ENCODE measurements at regions not wholly inside any gene's neighbourhood (a gene's known extent, or its start where the extent isn't known, plus 50 kb on each side); places are given as distances from the start of the nearest gene placed in this dataset.

GRCh38 chrX:69311936-69312670 lies 146.8 kb upstream of the PJA1 start:
- intact Hi-C loops (cut with DNase I), result no loop called here
- peak; percentile 61 for DNase-seq (ENCODE audit: low spot score)

DNA sequence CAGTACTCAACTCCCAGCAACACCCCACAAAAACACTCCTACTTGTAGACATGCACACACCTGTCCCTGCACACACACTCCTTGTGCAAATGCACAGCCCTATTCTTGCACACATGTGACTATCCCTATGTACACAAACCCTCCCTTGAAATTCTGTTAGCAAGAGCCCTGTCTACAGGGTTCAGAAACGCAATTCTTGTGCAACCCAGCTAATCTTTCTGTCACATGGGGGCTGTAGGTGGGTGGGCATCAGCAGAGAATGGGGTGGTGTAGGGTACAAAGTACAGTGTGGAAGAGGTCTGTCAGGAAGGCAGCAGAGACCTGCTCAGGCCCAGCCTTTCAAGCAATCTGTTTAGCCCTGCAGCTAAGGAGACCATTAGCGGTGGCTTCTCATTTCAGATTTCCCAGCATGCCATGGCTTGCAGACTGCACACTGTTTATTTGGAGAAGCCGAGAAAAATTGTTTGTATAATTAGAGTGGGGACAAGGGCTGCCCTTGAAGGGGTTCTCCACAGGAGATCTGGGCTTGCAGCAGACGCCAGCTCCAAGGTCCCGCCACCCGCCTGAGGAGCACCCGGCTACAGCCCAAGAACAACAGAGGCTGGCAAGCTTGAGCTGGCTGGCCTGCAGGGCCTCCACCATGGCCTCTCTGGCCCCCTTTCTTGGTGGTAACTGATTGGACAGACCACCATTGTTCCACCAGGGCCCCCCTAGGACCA lies 144.0 kb upstream of the PJA1 start:
- DNase-seq (ENCODE audit: low spot score), result peak; percentile 49
- intact Hi-C loops (cut with DNase I), result no loop called here

- DNase-seq (ENCODE audit: low spot score), result peak; percentile 63
- intact Hi-C loops (cut with DNase I), result no loop called here
Measured at GRCh38 chrX:69307756-69308155, 142.5 kb upstream of the PJA1 start.

GRCh38 chrX:69307029-69307428 lies 141.8 kb upstream of the PJA1 start:
- DNase-seq (ENCODE audit: low spot score), result peak; percentile 39
- intact Hi-C loops (cut with DNase I), result no loop called here

DNA sequence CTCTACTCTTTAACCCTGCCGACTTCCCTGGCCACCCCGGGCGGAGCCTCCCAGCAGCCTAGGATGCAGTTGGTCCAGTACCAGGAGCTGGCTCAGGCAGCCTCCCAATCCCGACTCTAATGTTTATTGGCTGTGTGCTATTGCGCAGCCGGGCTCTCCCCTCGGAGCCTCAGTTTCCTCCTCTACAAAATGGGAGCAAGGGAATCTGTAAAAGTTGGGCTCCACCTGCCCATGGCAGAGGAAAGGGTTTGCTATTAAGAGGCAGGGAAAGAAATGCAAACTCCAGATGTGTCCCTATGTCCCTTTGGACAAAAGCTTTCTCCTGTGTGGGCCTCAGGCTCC lies 140.8 kb upstream of the PJA1 start:
- no peak for DNase-seq (ENCODE audit: low spot score)
- intact Hi-C loops (cut with DNase I), result no loop called here

DNA sequence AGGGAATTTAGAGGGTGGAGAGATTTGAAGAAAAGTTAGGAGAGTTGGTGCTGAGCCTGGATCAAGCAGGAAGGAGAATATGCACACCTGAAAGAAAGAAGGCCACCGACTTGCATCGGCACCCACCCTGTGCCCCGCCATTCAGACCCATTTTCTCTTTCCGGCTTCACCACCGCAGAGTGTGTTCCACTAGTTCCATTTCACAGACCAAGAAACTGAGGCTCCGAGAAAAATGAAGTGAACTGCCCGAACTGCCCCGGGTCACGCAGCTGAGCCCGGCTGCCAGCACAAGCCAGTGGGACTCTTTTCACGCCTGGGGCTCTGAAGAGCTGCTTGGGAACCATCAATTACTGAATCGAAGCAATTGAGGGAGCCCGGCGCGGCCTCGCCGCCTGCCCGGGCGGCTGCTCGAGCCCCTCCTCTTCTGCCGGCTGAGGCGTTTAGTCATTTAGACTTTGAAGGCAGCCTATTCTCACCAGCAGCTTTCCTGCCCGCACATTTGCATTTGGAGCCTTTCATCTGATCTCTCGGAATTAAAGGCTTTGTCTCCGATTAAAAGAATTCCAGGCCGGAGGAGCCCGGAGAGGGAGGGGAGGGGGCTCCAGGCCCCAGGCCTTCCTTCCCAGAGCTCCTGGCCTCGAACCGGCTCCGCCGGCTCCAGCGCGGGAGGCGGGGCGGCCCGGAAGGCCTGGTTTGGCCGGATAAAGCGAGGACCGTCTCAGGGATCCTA lies 140.2 kb upstream of the PJA1 start:
- intact Hi-C loops (cut with DNase I), result no loop called here
- no peak for DNase-seq (ENCODE audit: low spot score)

GRCh38 chrX:69303231-69303630 lies 138.0 kb upstream of the PJA1 start:
- intact Hi-C loops (cut with DNase I), result no loop called here
- DNase-seq (ENCODE audit: low spot score), result no peak

DNA sequence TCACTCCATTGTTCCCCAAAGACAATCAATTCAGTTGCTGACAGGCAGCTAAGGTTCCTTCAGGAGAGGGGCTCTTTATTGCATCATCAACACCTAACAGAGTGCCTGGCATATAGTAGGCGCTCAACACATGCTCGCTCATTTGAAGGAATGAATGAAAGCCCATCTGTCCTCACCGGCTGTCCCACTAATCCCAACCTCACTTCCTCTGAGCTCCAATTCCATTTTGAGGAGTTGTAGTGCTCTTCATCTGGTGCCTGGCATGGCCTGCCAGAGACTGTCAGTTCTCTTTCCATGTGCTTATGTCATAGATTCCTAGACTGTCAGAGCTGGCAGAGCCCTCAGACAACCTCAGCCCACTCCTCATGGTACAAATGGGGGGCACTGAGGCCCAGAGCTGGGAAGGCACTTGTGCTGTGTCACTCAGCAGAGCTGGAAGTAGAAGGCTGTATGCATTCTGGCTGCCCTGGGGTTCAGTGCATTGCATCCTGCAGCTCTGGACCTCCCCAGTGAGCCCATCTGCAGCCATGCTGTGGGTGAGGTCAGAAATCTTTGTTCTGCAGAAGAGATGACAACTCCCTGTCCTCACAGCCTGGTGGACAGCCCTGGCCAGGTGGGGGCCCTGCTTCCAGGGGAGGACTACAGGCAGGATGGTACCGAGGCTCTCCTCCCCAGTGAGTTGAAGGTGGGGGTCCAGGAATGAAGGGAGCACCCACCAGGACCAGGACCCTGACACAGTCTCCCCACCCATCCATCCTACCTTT lies 134.9 kb upstream of the PJA1 start:
- intact Hi-C loops (cut with DNase I), result no loop called here
- no peak for DNase-seq (ENCODE audit: low spot score)

DNA sequence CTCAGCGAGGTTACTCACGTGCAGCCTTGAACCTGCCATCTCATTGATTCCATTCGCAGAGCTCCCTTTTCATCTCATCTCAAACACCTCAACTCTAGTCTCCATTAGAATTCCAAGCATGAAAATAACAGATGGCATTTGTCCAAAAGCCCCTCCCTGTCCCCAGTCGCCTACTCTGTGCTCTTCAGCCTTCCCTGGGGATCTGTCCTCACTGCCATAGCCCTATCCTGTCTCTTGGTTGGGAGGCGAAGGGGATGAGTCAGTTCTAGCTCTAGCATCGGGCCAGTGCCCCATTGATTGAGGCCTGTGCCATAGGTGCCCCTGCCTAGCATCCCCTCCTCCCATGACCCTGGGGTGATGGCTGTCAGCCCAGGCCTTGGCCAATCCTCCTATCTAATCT lies 134.0 kb upstream of the PJA1 start:
- intact Hi-C loops (cut with DNase I), result no loop called here
- DNase-seq (ENCODE audit: low spot score), result no peak

DNA sequence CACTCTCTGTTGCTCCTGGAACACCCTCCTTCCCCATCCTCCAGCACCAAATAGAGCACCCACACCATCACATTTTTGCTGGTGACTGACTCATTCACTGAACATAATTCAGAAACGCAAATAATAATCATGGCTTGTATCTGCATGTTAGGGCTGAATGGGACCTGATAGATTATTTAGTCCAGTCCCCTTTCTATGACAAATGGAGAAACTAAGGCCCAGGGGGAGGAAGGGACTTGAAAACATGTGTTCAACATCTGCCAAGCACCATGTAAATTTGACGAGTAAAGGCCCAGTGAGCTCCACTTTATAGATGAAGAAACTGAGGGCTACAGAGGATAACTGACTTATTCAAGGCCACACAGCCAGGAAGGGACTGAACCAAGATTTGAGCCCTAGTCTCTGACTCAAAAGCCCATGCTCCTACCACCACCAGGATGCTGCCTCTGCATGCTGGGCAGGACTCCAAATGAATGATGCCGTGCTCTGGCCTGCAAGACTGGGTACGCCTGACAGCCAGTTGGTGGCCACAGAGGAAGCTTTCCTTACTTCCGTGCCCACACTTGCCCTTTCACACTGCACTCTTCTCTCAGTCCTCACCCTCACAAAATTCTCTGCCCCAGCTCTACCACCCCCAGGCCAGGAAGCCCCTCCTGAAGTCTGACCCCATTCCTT lies 133.3 kb upstream of the PJA1 start:
- DNase-seq (ENCODE audit: low spot score), result no peak

GRCh38 chrX:69297506-69297905 lies 132.3 kb upstream of the PJA1 start:
- intact Hi-C loops (cut with DNase I), result no loop called here
- DNase-seq (ENCODE audit: low spot score), result no peak

More for the DNA sequence above, 133.3 kb upstream of the PJA1 start:
- intact Hi-C loops (cut with DNase I), result no loop called here

GRCh38 chrX:69293776-69294601 lies 128.7 kb upstream of the PJA1 start:
- no peak for DNase-seq (ENCODE audit: low spot score)
- intact Hi-C loops (cut with DNase I), result no loop called here

DNA sequence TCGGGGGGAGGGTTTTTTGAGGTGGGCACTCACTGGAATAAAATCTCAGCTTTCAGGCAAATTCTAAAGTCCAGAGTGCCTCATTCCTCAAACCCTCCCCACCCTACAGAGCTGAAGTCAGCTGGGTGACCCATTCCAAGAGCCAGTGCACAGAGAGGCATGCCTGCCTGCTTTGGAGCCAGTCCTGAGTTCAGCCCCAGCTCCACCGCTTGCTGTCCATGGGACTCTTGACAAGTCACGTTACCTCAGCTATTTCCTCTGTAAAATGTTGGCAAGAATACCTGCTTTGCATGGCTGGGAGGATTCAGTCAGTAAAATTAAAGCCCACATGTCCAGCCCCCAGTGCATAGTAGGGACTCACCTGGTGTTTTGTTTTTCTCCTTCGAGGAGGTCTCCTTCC lies 125.9 kb upstream of the PJA1 start:
- DNase-seq (ENCODE audit: low spot score), result no peak
- intact Hi-C loops (cut with DNase I), result no loop called here

GRCh38 chrX:69290292-69290691 lies 125.0 kb upstream of the PJA1 start:
- DNase-seq (ENCODE audit: low spot score), result no peak
- intact Hi-C loops (cut with DNase I), result no loop called here

DNA sequence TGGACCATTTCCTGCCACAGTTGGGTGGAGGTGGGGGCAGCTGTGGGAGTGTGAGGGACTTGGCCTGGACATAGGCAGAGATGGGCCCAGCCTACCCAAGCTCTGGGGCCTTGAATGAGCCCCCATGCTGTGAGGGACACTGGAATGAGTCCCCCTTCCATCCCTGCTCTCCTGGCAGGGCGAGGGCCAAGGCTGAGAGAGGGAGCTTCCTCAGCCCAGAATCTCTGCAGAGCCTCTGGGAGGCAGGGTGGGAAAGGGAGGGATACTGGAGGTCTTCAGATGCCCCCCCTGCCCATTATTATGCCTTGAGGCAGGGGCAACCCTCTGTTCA lies 124.5 kb upstream of the PJA1 start:
- intact Hi-C loops (cut with DNase I), result loop anchor here (5.0 to 10.0 kb wide), 5 partner anchors 67 to 362 kb away; no protein-coding TSS in a partner anchor

DNA sequence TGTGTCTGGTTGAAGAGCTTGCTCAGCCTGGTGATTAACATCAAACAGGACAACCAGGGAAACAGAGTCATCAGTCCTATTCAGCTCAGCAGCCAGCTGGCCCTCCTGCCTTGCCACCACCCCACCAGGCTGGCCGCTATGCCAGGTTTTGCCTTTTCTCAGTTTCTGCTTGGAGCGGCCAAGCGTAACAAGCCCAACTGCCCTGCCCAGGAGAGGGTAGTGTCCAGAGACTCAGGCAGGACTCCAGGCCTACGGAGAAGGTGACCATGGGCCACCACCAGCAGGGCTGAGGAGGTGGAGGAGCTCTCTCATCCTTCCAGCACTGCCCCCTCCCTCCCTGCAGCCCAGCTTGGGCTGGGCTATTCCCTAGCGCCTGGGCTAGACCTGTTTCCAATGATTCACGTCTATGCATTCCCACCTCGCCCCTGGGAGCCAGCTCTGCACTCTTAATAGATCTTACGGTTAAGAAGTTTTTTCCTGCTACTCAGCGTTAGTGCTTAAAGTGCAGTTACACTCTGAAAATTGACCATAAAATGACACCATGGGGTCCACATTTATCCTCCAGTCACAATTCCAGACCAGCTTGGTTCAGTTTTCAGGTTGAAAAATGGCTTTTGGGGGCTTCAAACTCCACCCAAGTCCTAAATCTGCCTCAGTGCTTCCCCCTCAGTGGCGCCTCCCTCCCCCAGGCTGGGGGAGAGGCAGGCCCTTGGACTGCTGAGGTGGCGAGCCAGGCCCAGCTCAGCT lies 124.0 kb upstream of the PJA1 start:
- DNase-seq (ENCODE audit: low spot score), result no peak
- intact Hi-C loops (cut with DNase I), result loop anchor here (5.0 to 10.0 kb wide), 5 partner anchors 67 to 362 kb away; no protein-coding TSS in a partner anchor

More for the DNA sequence above, 124.5 kb upstream of the PJA1 start:
- DNase-seq (ENCODE audit: low spot score), result no peak

DNA sequence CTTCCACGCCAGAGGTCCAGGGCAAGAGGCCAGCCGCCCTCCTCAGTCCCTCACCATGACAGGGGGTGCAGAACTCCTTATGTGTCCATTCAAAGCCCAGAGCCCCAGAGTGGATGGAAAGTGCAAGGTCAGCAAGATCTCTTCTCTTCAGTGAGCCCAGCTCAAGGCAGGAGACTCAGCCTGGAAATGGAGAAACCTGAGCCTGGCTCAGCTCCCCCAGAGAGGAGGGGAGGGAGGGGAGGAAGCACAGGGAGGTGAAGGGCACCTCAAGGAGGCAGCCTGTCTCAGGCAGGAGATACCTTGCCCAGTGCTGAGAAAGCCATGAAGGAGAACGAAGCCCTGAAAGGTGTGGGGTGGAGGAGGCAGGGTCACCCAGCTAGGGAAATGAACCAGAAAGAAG lies 121.8 kb upstream of the PJA1 start:
- intact Hi-C loops (cut with DNase I), result loop anchor here (2.0 to 10.0 kb wide), 6 partner anchors 65 to 462 kb away; no protein-coding TSS in a partner anchor
- no peak for DNase-seq (ENCODE audit: low spot score)

DNA sequence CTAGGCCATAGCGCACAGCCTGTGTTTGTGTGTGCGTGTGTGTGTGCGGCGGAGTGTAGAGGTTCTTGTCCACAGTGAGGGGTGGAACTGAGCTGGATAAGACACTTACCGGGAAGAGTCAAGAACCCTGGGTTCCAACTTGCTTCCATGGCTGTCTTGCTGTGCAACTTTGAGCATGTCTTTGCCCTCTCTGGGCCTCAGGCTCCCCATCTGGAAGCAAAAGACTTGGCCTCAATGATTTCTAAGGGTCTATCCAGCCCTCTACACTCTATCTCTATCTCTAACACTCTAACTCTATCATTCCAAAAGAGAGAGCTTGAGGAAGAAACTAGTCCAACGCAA lies 121.3 kb upstream of the PJA1 start:
- intact Hi-C loops (cut with DNase I), result loop anchor here (2.0 to 10.0 kb wide), 6 partner anchors 64 to 462 kb away; no protein-coding TSS in a partner anchor
- no peak for DNase-seq (ENCODE audit: low spot score)
